ENCODE measurements at regions not wholly inside any gene's neighbourhood (a gene's known extent, or its start where the extent isn't known, plus 50 kb on each side); places are given as distances from the start of the nearest gene placed in this dataset.

- H3K4me3 ChIP-seq (replicated peaks; ENCODE audit: insufficient read depth, low read length) = no peak overlapping the region
- H3K27me3 ChIP-seq (ENCODE audit: insufficient read depth, poor library complexity, severe bottlenecking) = peaks cover 2% of the 10 kb centered on the region
- TF ChIP-seq GABPA (IDR thresholded peaks at IDR 0.05; ENCODE audit: low read depth) (no peak), SPI1 (IDR thresholded peaks at IDR 0.05; ENCODE audit: borderline replicate concordance, low read depth) (no peak), POLR2AphosphoS5 (IDR thresholded peaks at IDR 0.05; ENCODE audit: low read depth) (no peak)
- TF ChIP-seq, protein P1, sequence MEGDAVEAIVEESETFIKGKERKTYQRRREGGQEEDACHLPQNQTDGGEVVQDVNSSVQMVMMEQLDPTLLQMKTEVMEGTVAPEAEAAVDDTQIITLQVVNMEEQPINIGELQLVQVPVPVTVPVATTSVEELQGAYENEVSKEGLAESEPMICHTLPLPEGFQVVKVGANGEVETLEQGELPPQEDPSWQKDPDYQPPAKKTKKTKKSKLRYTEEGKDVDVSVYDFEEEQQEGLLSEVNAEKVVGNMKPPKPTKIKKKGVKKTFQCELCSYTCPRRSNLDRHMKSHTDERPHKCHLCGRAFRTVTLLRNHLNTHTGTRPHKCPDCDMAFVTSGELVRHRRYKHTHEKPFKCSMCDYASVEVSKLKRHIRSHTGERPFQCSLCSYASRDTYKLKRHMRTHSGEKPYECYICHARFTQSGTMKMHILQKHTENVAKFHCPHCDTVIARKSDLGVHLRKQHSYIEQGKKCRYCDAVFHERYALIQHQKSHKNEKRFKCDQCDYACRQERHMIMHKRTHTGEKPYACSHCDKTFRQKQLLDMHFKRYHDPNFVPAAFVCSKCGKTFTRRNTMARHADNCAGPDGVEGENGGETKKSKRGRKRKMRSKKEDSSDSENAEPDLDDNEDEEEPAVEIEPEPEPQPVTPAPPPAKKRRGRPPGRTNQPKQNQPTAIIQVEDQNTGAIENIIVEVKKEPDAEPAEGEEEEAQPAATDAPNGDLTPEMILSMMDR (IDR thresholded peaks at IDR 0.05; ENCODE audit: insufficient read depth, low read length) = no peak
- TF ChIP-seq, protein P2, sequence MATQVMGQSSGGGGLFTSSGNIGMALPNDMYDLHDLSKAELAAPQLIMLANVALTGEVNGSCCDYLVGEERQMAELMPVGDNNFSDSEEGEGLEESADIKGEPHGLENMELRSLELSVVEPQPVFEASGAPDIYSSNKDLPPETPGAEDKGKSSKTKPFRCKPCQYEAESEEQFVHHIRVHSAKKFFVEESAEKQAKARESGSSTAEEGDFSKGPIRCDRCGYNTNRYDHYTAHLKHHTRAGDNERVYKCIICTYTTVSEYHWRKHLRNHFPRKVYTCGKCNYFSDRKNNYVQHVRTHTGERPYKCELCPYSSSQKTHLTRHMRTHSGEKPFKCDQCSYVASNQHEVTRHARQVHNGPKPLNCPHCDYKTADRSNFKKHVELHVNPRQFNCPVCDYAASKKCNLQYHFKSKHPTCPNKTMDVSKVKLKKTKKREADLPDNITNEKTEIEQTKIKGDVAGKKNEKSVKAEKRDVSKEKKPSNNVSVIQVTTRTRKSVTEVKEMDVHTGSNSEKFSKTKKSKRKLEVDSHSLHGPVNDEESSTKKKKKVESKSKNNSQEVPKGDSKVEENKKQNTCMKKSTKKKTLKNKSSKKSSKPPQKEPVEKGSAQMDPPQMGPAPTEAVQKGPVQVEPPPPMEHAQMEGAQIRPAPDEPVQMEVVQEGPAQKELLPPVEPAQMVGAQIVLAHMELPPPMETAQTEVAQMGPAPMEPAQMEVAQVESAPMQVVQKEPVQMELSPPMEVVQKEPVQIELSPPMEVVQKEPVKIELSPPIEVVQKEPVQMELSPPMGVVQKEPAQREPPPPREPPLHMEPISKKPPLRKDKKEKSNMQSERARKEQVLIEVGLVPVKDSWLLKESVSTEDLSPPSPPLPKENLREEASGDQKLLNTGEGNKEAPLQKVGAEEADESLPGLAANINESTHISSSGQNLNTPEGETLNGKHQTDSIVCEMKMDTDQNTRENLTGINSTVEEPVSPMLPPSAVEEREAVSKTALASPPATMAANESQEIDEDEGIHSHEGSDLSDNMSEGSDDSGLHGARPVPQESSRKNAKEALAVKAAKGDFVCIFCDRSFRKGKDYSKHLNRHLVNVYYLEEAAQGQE (IDR thresholded peaks at IDR 0.05; ENCODE audit: insufficient replicate concordance, low read depth) = no peak
- no peak for DNase-seq (ENCODE audit: low read depth in 1 of 2, low spot score in 1 of 2)
- no peak overlapping the region for H3K27ac ChIP-seq (replicated peaks)
These were observed 455.4 kb downstream of the FOXG1 start for GRCh38 chr14:29222006-29222405.

DNA sequence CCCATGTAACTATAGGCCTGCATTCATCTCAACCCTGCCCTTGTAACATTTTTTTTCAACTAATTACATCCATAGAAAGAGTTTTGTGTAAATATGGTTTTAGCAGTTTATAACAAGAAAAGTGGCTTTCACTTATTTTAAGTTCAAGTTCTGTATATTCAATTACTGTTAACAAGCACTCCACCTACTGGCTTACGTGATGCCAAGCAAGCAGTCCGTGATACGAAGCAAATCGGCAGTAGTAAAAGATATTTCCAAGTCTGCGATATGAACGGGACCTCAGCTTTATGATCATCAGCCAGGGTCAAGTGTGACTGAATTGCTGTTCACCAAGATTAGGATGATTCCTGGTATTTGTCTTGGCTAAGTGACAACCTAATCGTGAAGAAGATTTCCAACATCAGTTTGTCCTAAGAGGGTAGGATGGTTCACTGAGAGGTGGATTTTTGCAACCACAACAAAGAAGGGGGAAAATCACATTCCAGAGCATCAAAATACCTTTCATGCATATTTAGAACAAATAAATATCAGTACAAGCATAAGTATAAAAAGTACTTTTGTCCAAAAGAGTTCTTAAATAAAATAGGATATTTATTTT lies 456.2 kb downstream of the FOXG1 start:
- DNase-seq (ENCODE audit: low read depth in 1 of 2, low spot score in 1 of 2) = peak in 1 of 2 experiments; percentile 3
- Histone ChIP-seq H3K4me3 (replicated peaks; ENCODE audit: insufficient read depth, low read length) (no peak overlapping the region), H3K27me3 (ENCODE audit: insufficient read depth, poor library complexity, severe bottlenecking) (peaks cover 2% of the 10 kb centered on the region), H3K27ac (replicated peaks) (no peak overlapping the region)
- TF ChIP-seq, protein P2 (IDR thresholded peaks at IDR 0.05; ENCODE audit: insufficient replicate concordance, low read depth) = no peak
- TF ChIP-seq, protein P1 (IDR thresholded peaks at IDR 0.05; ENCODE audit: insufficient read depth, low read length) = peak; percentile 36
- TF ChIP-seq POLR2AphosphoS5 (IDR thresholded peaks at IDR 0.05; ENCODE audit: low read depth) = no peak
- no peak for TF ChIP-seq SPI1 (IDR thresholded peaks at IDR 0.05; ENCODE audit: borderline replicate concordance, low read depth)

GRCh38 chr14:29223947-29224346 lies 457.4 kb downstream of the FOXG1 start:
- Histone ChIP-seq H3K4me3 (replicated peaks; ENCODE audit: insufficient read depth, low read length) (no peak overlapping the region), H3K27ac (replicated peaks) (no peak overlapping the region), H3K27me3 (ENCODE audit: insufficient read depth, poor library complexity, severe bottlenecking) (peaks cover 2% of the 10 kb centered on the region)
- no peak for TF ChIP-seq SPI1 (IDR thresholded peaks at IDR 0.05; ENCODE audit: borderline replicate concordance, low read depth)
- TF ChIP-seq GABPA (IDR thresholded peaks at IDR 0.05; ENCODE audit: low read depth) = no peak
- TF ChIP-seq POLR2AphosphoS5 (IDR thresholded peaks at IDR 0.05; ENCODE audit: low read depth) = no peak
- TF ChIP-seq, protein P2 (IDR thresholded peaks at IDR 0.05; ENCODE audit: insufficient replicate concordance, low read depth) = no peak
- TF ChIP-seq, protein P1 (IDR thresholded peaks at IDR 0.05; ENCODE audit: insufficient read depth, low read length) = no peak
- DNase-seq (ENCODE audit: low read depth in 1 of 2, low spot score in 1 of 2) = no peak
